Kidney (tissue), 13 donors: ENCODE measurements at regions not wholly inside any gene's neighbourhood (a gene's known extent, or its start where the extent isn't known, plus 50 kb on each side); places are given as distances from the start of the nearest gene placed in this dataset.
A peak's percentile ranks its signal among the peaks of the same experiment; 100 is the strongest.

Experiments
- DNase-seq, 5 donors: peaks; one replicate each; pipeline ENCODE4 v3.0.0-alpha.2; 2013 to 2020
- FAIRE-seq: peaks from 2 replicates; lab custom pipeline; 2012; peaks lifted over from hg19 to GRCh38; lab: Jason Lieb, UNC
- H3K27ac ChIP-seq, 2 donors: one replicate each; pipeline ENCODE4 v1.7.0; 2013; ENCODE audit warnings: low read depth in 2 of 2, low read length in 2 of 2, inconsistent platforms in 1 of 2
- H3K27me3 ChIP-seq: one replicate; pipeline ENCODE4 v1.7.1; 2013; ENCODE audit warnings: low read length, inconsistent platforms; ENCODE audit not compliant: control insufficient read depth, insufficient read depth
- H3K36me3 ChIP-seq, 3 donors: one replicate each; pipeline versions ENCODE4 v1.7.0 to v1.7.1; 2013; ENCODE audit warnings: low read length in 3 of 3, control low read depth in 1 of 3, inconsistent platforms in 1 of 3; ENCODE audit not compliant: insufficient read depth in 3 of 3, control insufficient read depth in 2 of 3
- H3K4me1 ChIP-seq, 3 donors: one replicate each; pipeline versions ENCODE4 v1.7.0 to v1.7.1; 2013; ENCODE audit warnings: low read length in 3 of 3, inconsistent platforms in 1 of 3, low read depth in 1 of 3; ENCODE audit not compliant: control insufficient read depth in 2 of 3, insufficient read depth in 2 of 3
- H3K4me3 ChIP-seq, 3 donors: one replicate each; pipeline versions ENCODE4 v1.7.0 to v1.8.1; 2013; ENCODE audit warnings: low read length in 3 of 3, control low read depth in 1 of 3, inconsistent platforms in 1 of 3
- H3K9ac ChIP-seq, 3 donors: one replicate each; pipeline versions ENCODE4 v1.7.0 to v1.7.1; 2013; ENCODE audit warnings: low read length in 3 of 3, control low read depth in 1 of 3, inconsistent platforms in 1 of 3
- H3K9me3 ChIP-seq, 3 donors: one replicate each; pipeline versions ENCODE4 v1.7.0 to v1.7.1; 2013; ENCODE audit warnings: low read length in 3 of 3, control low read depth in 1 of 3, inconsistent platforms in 1 of 3; ENCODE audit not compliant: control insufficient read depth in 2 of 3, insufficient read depth in 1 of 3
- intact Hi-C: fragments of 100-400 bp; cut with DNase I; formaldehyde crosslinking; loops from one replicate; pipeline ENCODE4 v1.11.1; 2022
- TF ChIP-seq, protein P1 (sequence below): IDR thresholded peaks from 3 replicates; pipeline ENCODE4 v1.5.1; 2012; ENCODE audit warnings: mild to moderate bottlenecking, moderate library complexity, borderline replicate concordance; ENCODE audit not compliant: insufficient read depth; ENCODE audit errors: extremely low read depth
- donor health status: control.
- donor health status: control.
- donor health status: control.
- donor health status: control.
- donor health status: control.
- donor health status: DM: yes; HTN: yes; CAD: no.
- donor health status: Normal renal cell carcinoma (clear cell type).

DNA sequence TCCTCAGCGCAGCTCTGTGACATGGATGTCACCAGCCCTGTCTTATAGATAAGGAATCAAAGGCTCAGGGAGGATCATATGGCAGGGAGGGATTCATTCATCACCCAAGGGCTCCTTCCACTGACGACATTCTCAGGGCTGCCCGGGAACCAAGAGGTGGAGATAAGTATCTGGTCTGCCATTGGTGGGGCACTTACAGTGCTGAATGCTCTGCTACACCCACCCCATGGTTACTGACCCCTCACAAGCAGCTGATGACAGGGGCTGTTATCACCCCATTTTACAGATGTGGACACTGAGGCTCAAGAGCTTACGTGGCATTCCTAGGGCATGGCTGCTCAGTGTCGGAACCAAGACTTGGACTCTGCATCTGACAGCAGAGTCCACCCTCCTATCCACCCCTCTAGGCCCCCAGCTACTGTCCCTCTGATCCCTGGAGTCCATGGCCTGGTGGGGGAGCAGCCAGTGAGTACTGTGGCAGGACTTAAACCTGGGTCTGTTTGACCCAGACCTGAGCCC lies 155.1 kb downstream of the PTPRU start:
- Histone ChIP-seq H3K36me3 (no peaks in the 10 kb centered on the region), H3K9ac (no peak overlapping the region), H3K4me1 (no peaks in the 10 kb centered on the region), H3K4me3 (no peak overlapping the region), H3K9me3 (no peaks in the 10 kb centered on the region), H3K27me3 (no peaks in the 10 kb centered on the region), H3K27ac (no peak overlapping the region)
- DNase-seq (no peak), FAIRE-seq (no peak)
- TF ChIP-seq, protein P1, sequence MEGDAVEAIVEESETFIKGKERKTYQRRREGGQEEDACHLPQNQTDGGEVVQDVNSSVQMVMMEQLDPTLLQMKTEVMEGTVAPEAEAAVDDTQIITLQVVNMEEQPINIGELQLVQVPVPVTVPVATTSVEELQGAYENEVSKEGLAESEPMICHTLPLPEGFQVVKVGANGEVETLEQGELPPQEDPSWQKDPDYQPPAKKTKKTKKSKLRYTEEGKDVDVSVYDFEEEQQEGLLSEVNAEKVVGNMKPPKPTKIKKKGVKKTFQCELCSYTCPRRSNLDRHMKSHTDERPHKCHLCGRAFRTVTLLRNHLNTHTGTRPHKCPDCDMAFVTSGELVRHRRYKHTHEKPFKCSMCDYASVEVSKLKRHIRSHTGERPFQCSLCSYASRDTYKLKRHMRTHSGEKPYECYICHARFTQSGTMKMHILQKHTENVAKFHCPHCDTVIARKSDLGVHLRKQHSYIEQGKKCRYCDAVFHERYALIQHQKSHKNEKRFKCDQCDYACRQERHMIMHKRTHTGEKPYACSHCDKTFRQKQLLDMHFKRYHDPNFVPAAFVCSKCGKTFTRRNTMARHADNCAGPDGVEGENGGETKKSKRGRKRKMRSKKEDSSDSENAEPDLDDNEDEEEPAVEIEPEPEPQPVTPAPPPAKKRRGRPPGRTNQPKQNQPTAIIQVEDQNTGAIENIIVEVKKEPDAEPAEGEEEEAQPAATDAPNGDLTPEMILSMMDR: no peak
- intact Hi-C loops: no loop called here

DNA sequence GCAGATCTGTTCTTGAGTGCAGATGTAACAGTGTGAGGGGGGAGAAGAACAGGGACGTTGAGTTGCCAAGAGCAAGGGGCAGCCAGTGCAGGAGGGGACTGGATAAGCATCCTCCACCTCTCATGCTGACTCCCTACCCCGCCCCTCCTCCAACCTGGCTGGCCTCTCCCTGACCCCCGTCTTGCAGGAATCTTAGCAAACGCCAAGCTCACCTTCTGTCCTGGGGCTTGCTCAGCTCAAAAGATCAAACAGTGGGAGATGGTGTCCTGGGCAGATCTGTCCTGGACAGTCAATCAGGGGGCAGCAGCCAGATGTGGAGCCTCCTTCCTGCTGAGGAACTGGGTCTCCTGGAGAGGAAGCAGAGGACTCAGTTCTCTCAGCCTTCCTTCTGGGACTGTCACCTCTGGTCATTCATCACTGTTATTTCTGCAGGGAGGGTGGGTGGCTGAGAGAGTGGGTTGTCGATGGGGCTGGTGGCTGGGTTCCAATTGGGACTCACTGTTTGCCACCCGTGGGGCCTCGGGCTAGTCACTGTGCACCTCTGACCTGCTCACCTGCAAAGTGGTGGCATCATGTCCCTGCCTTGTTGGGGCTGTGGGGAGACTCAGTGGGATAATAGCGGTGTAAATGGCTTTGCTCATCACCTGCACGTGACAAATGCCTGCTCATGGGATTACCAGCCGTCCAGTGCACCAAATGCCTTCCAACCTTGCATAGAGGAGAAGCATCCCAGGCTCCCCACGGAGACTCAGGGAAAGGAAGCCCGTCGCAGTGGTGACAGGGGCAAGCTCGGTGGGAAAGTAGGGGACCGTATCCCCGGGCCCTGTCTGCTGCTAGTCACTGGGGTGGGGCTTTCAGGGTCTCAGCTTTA lies 154.4 kb downstream of the PTPRU start:
- Histone ChIP-seq H3K27ac (no peak overlapping the region), H3K36me3 (no peaks in the 10 kb centered on the region), H3K4me3 (no peak overlapping the region), H3K9ac (no peak overlapping the region), H3K4me1 (no peaks in the 10 kb centered on the region), H3K27me3 (no peaks in the 10 kb centered on the region), H3K9me3 (no peaks in the 10 kb centered on the region)
- intact Hi-C loops: no loop called here
- DNase-seq: peak in 1 of 5 donors; percentile 42
- no peak for FAIRE-seq
- TF ChIP-seq, protein P1: no peak

DNA sequence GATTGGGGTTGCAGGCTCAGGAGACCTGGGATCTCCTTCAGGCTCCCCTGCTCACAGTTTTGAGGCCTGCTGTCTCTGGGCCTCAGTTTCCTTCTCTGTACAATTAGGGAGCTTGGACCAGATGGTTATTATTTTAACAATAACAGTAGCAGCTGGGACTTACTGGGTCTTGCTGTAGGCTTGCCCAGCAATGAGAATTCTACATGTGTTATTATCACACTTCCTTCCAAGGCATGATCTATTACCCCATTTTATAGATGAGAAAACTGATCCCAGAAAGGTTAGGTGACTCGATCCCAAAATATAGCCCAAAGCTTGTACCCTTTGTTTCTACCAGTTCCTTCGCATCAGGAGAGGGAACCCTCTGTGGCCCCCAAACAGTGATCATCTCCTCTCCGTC lies 153.8 kb downstream of the PTPRU start:
- intact Hi-C loops: no loop called here
- no peak overlapping the region for H3K9ac ChIP-seq
- FAIRE-seq (no peak), DNase-seq (no peak)
- H3K4me1 ChIP-seq: no peaks in the 10 kb centered on the region
- no peaks in the 10 kb centered on the region for H3K27me3 ChIP-seq
- no peak overlapping the region for H3K4me3 ChIP-seq
- TF ChIP-seq, protein P1: no peak
- no peaks in the 10 kb centered on the region for H3K36me3 ChIP-seq
- H3K27ac ChIP-seq: no peak overlapping the region
- no peaks in the 10 kb centered on the region for H3K9me3 ChIP-seq
